H9 (cell line): ENCODE measurements at regions not wholly inside any gene's neighbourhood (a gene's known extent, or its start where the extent isn't known, plus 50 kb on each side); places are given as distances from the start of the nearest gene placed in this dataset.
A peak's percentile ranks its signal among the peaks of the same experiment; 100 is the strongest.
"Not testable (repeated sequence)": the region's sequence is repeated elsewhere in the genome, so short reads cannot be mapped to it uniquely, and the experiment has no call there.

ENCODE experiments used
- DNase-seq: peaks from one replicate; pipeline ENCODE4 v3.0.0-alpha.2; 2017
- H2AFZ ChIP-seq: one replicate; pipeline ENCODE4 v1.6.1; 2013; ENCODE audit warnings: mild to moderate bottlenecking, low read length, control low read depth, moderate library complexity
- H2AK5ac ChIP-seq: 2 replicates; pipeline ENCODE4 v1.6.1; 2013; ENCODE audit warnings: low read length, control low read depth, mixed read lengths; ENCODE audit not compliant: insufficient read length
- H2BK120ac ChIP-seq: one replicate; pipeline ENCODE4 v1.6.1; 2013; ENCODE audit warnings: low read depth, mild to moderate bottlenecking, low read length, control low read depth, inconsistent platforms; ENCODE audit not compliant: poor library complexity, severe bottlenecking
- H2BK12ac ChIP-seq: 2 replicates; pipeline ENCODE4 v1.6.1; 2013; ENCODE audit warnings: low read length, control low read depth, mixed read lengths, low read depth; ENCODE audit not compliant: insufficient read length
- H2BK15ac ChIP-seq: 2 replicates; pipeline ENCODE4 v1.6.1; 2013; ENCODE audit warnings: low read depth, low read length, control low read depth
- H2BK20ac ChIP-seq: one replicate; pipeline ENCODE4 v1.6.1; 2013; ENCODE audit warnings: low read depth, mild to moderate bottlenecking, low read length, control low read depth, inconsistent platforms; ENCODE audit not compliant: poor library complexity, severe bottlenecking
- H2BK5ac ChIP-seq: 2 replicates; pipeline ENCODE4 v1.6.1; 2013; ENCODE audit warnings: low read length, control low read depth, mixed read lengths; ENCODE audit not compliant: insufficient read length
- H3K14ac ChIP-seq: 2 replicates; pipeline ENCODE4 v1.6.1; 2013; ENCODE audit warnings: low read length, control low read depth; ENCODE audit not compliant: insufficient read depth
- H3K18ac ChIP-seq: 2 replicates; pipeline ENCODE4 v1.6.1; 2013; ENCODE audit warnings: low read depth, mild to moderate bottlenecking, mixed read lengths, low read length, control low read depth; ENCODE audit not compliant: insufficient read length
- H3K23ac ChIP-seq: 2 replicates; pipeline ENCODE4 v1.6.1; 2013; ENCODE audit warnings: low read length, control low read depth, mixed read lengths, low read depth; ENCODE audit not compliant: insufficient read length
- H3K23me2 ChIP-seq: 2 replicates; pipeline ENCODE4 v1.6.1; 2013; ENCODE audit warnings: low read depth, mild to moderate bottlenecking, mixed read lengths, low read length, control low read depth; ENCODE audit not compliant: insufficient read length, poor library complexity, severe bottlenecking
- H3K27ac ChIP-seq: 2 replicates; pipeline ENCODE4 v1.5.1; 2013; ENCODE audit warnings: low read length, control low read depth, mixed read lengths, low read depth; ENCODE audit not compliant: insufficient read length
- H3K27me3 ChIP-seq: 2 replicates; pipeline ENCODE4 v1.6.1; 2013; ENCODE audit warnings: low read length, control low read depth, inconsistent platforms; ENCODE audit not compliant: insufficient read depth
- H3K4ac ChIP-seq: 2 replicates; pipeline ENCODE4 v1.6.1; 2013; ENCODE audit warnings: low read depth, mild to moderate bottlenecking, control low read depth, inconsistent platforms, low read length, moderate library complexity
- H3K4me1 ChIP-seq: 2 replicates; pipeline ENCODE4 v1.6.1; 2013; ENCODE audit warnings: low read length, control low read depth, inconsistent platforms; ENCODE audit not compliant: insufficient read depth
- H3K4me2 ChIP-seq: 2 replicates; pipeline ENCODE4 v1.6.1; 2013; ENCODE audit warnings: low read length, control low read depth, mixed read lengths; ENCODE audit not compliant: insufficient read length, insufficient read depth
- H3K56ac ChIP-seq: 2 replicates; pipeline ENCODE4 v1.6.1; 2013; ENCODE audit warnings: low read depth, mild to moderate bottlenecking, mixed read lengths, low read length, control low read depth; ENCODE audit not compliant: insufficient read length
- H3K79me1 ChIP-seq: 2 replicates; pipeline ENCODE4 v1.6.1; 2013; ENCODE audit warnings: low read depth, mild to moderate bottlenecking, moderate library complexity, low read length, control low read depth, inconsistent platforms; ENCODE audit not compliant: insufficient read depth, poor library complexity, severe bottlenecking
- H3K79me2 ChIP-seq: 2 replicates; pipeline ENCODE4 v1.6.1; 2013; ENCODE audit warnings: low read length, control low read depth, inconsistent platforms; ENCODE audit not compliant: insufficient read depth
- H3K9ac ChIP-seq: 2 replicates; pipeline ENCODE4 v1.6.1; 2013; ENCODE audit warnings: low read length, control low read depth, mixed read lengths; ENCODE audit not compliant: insufficient read length; ENCODE audit errors: extremely low read depth
- H3K9me3 ChIP-seq: one replicate; pipeline ENCODE4 v1.6.1; 2013; ENCODE audit warnings: low read depth, low read length, inconsistent platforms; ENCODE audit not compliant: control insufficient read depth
- H3T11ph ChIP-seq: one replicate; pipeline ENCODE4 v1.6.1; 2013; ENCODE audit warnings: mild to moderate bottlenecking, low read length, control low read depth, inconsistent platforms
- H4K20me1 ChIP-seq: one replicate; pipeline ENCODE4 v1.6.1; 2013; ENCODE audit not compliant: control insufficient read depth, insufficient read length, insufficient read depth
- H4K5ac ChIP-seq: 2 replicates; pipeline ENCODE4 v1.6.1; 2013; ENCODE audit warnings: low read depth, mild to moderate bottlenecking, mixed read lengths, low read length, control low read depth; ENCODE audit not compliant: insufficient read length
- H4K8ac ChIP-seq: replicated peaks from 2 replicates; pipeline ENCODE4 v1.6.1; 2013; ENCODE audit warnings: low read length, control low read depth, mixed read lengths, low read depth; ENCODE audit not compliant: insufficient read length
- H4K91ac ChIP-seq: 2 replicates; pipeline ENCODE4 v1.6.1; 2013; ENCODE audit warnings: low read depth, mild to moderate bottlenecking, moderate library complexity, mixed read lengths, low read length, control low read depth; ENCODE audit not compliant: insufficient read length
- H3K27ac Mint-ChIP-seq, 3 experiments: 2 replicates in 2 of 3; 3 replicates in 1 of 3; pipeline ENCODE4 v1.8.0; 2020 to 2021; ENCODE audit warnings: mixed read lengths in 3 of 3, mild to moderate bottlenecking in 1 of 3, moderate library complexity in 1 of 3
- H3K27me3 Mint-ChIP-seq: 2 replicates; pipeline ENCODE4 v1.8.0; 2021; ENCODE audit warnings: low read depth, mild to moderate bottlenecking, moderate library complexity, mixed read lengths
- H3K36me3 Mint-ChIP-seq, 3 experiments: 2 replicates in 2 of 3; 3 replicates in 1 of 3; pipeline ENCODE4 v1.8.0; 2020 to 2021; ENCODE audit warnings: low read depth in 3 of 3, mixed read lengths in 3 of 3; ENCODE audit not compliant: insufficient read depth in 1 of 3
- H3K4me1 Mint-ChIP-seq, 2 experiments: 2 replicates each; pipeline ENCODE4 v1.8.0; 2020; ENCODE audit warnings: mixed read lengths in 2 of 2
- H3K4me3 Mint-ChIP-seq, 2 experiments: 2 replicates in 1 of 2; 3 replicates in 1 of 2; pipeline ENCODE4 v1.8.0; 2020 to 2021; ENCODE audit warnings: mild to moderate bottlenecking in 2 of 2, mixed read lengths in 2 of 2, moderate library complexity in 1 of 2
- H3K9me3 Mint-ChIP-seq, 2 experiments: 2 replicates in 1 of 2; 3 replicates in 1 of 2; pipeline ENCODE4 v1.8.0; 2020; ENCODE audit warnings: mild to moderate bottlenecking in 2 of 2, mixed read lengths in 2 of 2, moderate library complexity in 1 of 2
- WGBS: extraction: QIAGEN DNeasy Blood & Tissue Kit; methylation state at CpG from one replicate; pipeline ENCODE4 v1.1.7; 2013; ENCODE audit warnings: missing lambda C conversion rate, low lambda C conversion rate, mixed read lengths; ENCODE audit not compliant: insufficient read length; ENCODE audit errors: extremely low coverage; 5-methylcytosine and 5-hydroxymethylcytosine counted together
- TF ChIP-seq, protein P1 (sequence below): fragments of 200-600 bp; sonication (generic); conservative IDR thresholded peaks from 3 replicates; pipeline ENCODE4 v1.8.0; 2021; ENCODE audit warnings: antibody characterized with exemption, mild to moderate bottlenecking

DNA sequence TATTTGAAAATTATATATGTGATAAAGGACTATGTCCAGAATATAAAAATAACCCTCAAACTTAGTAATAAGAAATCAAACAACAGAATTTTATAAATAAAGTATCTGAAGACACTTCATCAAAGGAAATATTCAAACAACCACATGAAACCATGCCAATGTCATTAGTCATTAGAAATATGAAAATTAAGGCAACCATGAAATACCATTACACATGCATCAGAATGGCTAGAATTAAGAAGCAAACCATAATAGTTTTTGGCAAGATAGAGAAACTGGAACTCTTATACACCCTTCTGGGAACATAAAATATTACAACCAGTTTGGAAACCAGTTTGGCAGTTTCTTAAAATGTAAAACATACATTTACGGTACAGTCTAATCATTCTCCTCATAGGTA lies 137.2 kb upstream of the ADGRB3 start:
- no CpG with 5 or more reads among the region's 1 CpG for WGBS
- Histone ChIP-seq H3K23ac (no peak overlapping the region), H3K18ac (no peak overlapping the region), H2AFZ (no peak overlapping the region), H2BK120ac (no peak overlapping the region), H3K79me2 (no peaks in the 10 kb centered on the region), H4K5ac (no peak overlapping the region), H3K9ac (no peak overlapping the region), H3T11ph (no peak overlapping the region), H2AK5ac (no peak overlapping the region), H3K56ac (no peak overlapping the region), H3K4me1 (no peaks in the 10 kb centered on the region), H3K79me1 (no peaks in the 10 kb centered on the region), H4K91ac (no peak overlapping the region), H3K27ac (no peak overlapping the region), H2BK12ac (no peak overlapping the region), H4K20me1 (no peaks in the 10 kb centered on the region), H3K4me2 (no peak overlapping the region), H3K4ac (no peak overlapping the region), H4K8ac (no peak overlapping the region), H3K27me3 (no peaks in the 10 kb centered on the region), H2BK15ac (no peak overlapping the region), H3K14ac (no peak overlapping the region), H3K9me3 (no peaks in the 10 kb centered on the region), H2BK5ac (no peak overlapping the region), H2BK20ac (no peak overlapping the region), H3K23me2 (no peaks in the 10 kb centered on the region)
- Mint-ChIP-seq H3K9me3 (peaks cover 3 to 6% of the 10 kb centered on the region in 2 experiments; a peak in 3 of 5 replicates), H3K27me3 (no peaks in the 10 kb centered on the region), H3K36me3 (no peaks in the 10 kb centered on the region), H3K4me1 (peaks cover 0 to 2% of the 10 kb centered on the region in 2 experiments; a peak in 1 of 4 replicates), H3K27ac (no peak overlapping the region), H3K4me3 (no peak overlapping the region)
- DNase-seq = no peak
- TF ChIP-seq, protein P1, sequence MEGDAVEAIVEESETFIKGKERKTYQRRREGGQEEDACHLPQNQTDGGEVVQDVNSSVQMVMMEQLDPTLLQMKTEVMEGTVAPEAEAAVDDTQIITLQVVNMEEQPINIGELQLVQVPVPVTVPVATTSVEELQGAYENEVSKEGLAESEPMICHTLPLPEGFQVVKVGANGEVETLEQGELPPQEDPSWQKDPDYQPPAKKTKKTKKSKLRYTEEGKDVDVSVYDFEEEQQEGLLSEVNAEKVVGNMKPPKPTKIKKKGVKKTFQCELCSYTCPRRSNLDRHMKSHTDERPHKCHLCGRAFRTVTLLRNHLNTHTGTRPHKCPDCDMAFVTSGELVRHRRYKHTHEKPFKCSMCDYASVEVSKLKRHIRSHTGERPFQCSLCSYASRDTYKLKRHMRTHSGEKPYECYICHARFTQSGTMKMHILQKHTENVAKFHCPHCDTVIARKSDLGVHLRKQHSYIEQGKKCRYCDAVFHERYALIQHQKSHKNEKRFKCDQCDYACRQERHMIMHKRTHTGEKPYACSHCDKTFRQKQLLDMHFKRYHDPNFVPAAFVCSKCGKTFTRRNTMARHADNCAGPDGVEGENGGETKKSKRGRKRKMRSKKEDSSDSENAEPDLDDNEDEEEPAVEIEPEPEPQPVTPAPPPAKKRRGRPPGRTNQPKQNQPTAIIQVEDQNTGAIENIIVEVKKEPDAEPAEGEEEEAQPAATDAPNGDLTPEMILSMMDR = no peak

- not testable (repeated sequence) for H3K4me3 Mint-ChIP-seq, H3K79me2 ChIP-seq, H2BK120ac ChIP-seq, H4K91ac ChIP-seq, H3K27ac Mint-ChIP-seq, H4K8ac ChIP-seq, H3K27me3 ChIP-seq, H2BK5ac ChIP-seq, H3K27ac ChIP-seq, H4K20me1 ChIP-seq, H2BK12ac ChIP-seq, H3K4me2 ChIP-seq, H3K4ac ChIP-seq, H3T11ph ChIP-seq, H3K23me2 ChIP-seq, H3K9me3 ChIP-seq, H3K56ac ChIP-seq, H4K5ac ChIP-seq, H3K4me1 ChIP-seq, H3K9ac ChIP-seq, H2BK20ac ChIP-seq, H2BK15ac ChIP-seq, H3K9me3 Mint-ChIP-seq, H2AFZ ChIP-seq, H3K23ac ChIP-seq, H3K36me3 Mint-ChIP-seq, H3K18ac ChIP-seq, H3K14ac ChIP-seq, H3K4me1 Mint-ChIP-seq, H3K27me3 Mint-ChIP-seq, H3K79me1 ChIP-seq, H2AK5ac ChIP-seq
- no CpG with 5 or more reads among the region's 3 CpGs for WGBS
- peak; percentile 34 for DNase-seq
These were observed 140.2 kb upstream of the ADGRB3 start for GRCh38 chr6:68494880-68495279.
